WI38 (cell line): ENCODE measurements at regions not wholly inside any gene's neighbourhood (a gene's known extent, or its start where the extent isn't known, plus 50 kb on each side); places are given as distances from the start of the nearest gene placed in this dataset.

ENCODE experiments used
- H3K4me3 ChIP-seq: 2 replicates; pipeline ENCODE4 v1.5.1; 2011; ENCODE audit warnings: low read depth, mild to moderate bottlenecking, control low read depth, low read length
- CTCF ChIP-seq: IDR thresholded peaks from 2 replicates; pipeline ENCODE4 v1.5.1; 2012; ENCODE audit warnings: low read depth, mild to moderate bottlenecking, control low read depth, low read length

GRCh38 chr13:105825071-105825470 lies 710.4 kb downstream of the EFNB2 start:
- H3K4me3 ChIP-seq, result no peak overlapping the region
- TF ChIP-seq CTCF, result no peak

DNA sequence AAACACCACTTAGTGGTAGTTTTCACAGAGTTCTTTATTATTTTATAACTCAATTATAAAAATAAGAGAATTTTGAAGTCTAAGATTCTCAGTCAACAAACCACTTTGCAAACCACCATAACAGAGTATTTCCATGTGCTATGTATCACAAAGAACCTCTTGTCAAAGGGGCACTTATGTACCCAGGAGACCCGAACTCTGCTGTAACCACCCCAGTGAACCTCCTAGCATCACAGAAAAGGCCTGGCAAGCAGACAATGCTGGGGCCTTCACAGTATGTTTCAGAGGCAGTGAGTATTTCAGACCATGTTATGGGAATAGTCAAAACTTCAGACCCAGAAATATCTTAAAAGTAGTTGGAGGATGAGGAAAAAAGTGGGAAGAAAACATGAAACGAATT lies 714.1 kb downstream of the EFNB2 start:
- no peak for TF ChIP-seq CTCF

GRCh38 chr13:105820415-105820814 lies 715.0 kb downstream of the EFNB2 start:
- TF ChIP-seq CTCF, result no peak
- no peak overlapping the region for H3K4me3 ChIP-seq

More for the DNA sequence above, 714.1 kb downstream of the EFNB2 start:
- H3K4me3 ChIP-seq, result no peak overlapping the region

- TF ChIP-seq CTCF, result no peak
- no peak overlapping the region for H3K4me3 ChIP-seq
These were observed 718.0 kb downstream of the EFNB2 start for GRCh38 chr13:105817498-105817897.

GRCh38 chr13:105816994-105817393 lies 718.5 kb downstream of the EFNB2 start:
- no peak overlapping the region for H3K4me3 ChIP-seq
- no peak for TF ChIP-seq CTCF

DNA sequence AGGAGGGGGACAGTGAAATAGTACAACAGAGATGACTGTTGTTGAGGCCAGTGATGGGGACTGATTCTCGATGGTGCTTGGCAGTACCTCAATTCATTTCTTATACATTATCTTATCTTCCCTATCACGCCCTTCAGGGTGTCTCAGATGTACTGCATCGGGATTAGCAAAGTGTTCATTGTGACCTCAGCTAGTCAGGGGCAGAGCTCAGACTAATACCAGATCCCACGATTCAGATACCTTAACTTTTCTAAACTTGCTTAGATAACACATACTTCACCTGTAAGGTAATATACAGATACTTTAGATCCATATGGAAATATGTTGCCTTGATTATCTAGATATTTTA lies 720.6 kb downstream of the EFNB2 start:
- no peak overlapping the region for H3K4me3 ChIP-seq
- TF ChIP-seq CTCF, result no peak

DNA sequence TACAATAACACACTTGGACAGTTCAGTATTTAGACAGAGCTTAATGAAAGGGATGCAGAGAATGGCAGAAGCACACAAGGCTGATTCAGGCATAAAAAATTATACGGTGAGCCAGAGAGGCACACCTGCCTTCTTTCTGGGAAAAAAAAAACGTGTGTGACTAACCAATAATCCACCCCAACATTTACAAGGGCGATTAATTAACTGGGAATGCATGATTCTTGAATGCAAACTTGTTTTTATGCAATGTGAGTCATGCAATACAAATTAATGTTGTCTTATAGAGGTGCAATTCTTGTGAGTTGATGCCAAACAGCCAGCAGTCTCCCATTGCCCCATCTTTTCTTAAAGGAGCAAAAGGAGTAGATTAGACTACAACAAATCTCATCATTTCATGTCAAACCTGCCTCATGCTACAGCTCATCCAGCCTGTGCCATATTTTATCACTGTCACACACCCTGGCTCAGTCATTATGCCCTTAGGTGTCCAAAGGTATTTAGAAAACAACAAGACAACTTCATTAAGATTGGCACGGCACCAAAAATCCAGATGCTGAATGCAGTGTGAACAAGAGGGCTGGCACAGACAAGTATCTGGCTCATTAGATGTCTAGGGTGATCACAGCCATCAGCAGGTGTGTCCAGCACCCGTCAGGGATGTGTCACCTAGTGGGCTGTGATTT lies 721.1 kb downstream of the EFNB2 start:
- no peak overlapping the region for H3K4me3 ChIP-seq
- no peak for TF ChIP-seq CTCF
